Neural progenitor cell (in vitro differentiated cells): ENCODE measurements at regions not wholly inside any gene's neighbourhood (a gene's known extent, or its start where the extent isn't known, plus 50 kb on each side); places are given as distances from the start of the nearest gene placed in this dataset.

Source experiments
- EZH2phosphoT487 ChIP-seq: fragments of 200-600 bp; sonication (generic); IDR thresholded peaks from 2 replicates; pipeline ENCODE4 v1.6.1; 2017; ENCODE audit warnings: antibody characterized with exemption
- TF ChIP-seq, protein P1 (sequence below): fragments of 200-600 bp; sonication (generic); IDR thresholded peaks from 2 replicates; pipeline ENCODE4 v1.5.1; 2017; ENCODE audit warnings: antibody characterized with exemption, mild to moderate bottlenecking

DNA sequence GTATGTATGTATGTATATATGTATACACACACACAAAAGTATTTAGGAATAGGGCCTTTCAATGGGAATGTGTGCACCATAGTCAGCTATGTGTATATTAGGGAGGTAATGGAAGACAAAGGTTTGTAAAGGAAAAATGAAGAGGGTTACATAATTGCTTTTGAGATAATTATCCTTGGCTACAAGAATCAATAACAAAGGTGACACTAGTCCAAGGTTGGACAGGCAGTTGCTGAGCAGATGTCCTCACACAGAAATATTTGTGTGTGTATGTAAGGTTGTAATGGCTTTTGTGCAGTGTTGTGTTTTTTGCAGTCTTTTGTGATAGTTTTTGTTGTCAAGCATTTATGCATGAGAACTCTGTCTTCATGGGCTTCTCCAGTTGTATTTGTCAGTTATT lies 157.9 kb upstream of the MARCKS start:
- TF ChIP-seq, protein P1, sequence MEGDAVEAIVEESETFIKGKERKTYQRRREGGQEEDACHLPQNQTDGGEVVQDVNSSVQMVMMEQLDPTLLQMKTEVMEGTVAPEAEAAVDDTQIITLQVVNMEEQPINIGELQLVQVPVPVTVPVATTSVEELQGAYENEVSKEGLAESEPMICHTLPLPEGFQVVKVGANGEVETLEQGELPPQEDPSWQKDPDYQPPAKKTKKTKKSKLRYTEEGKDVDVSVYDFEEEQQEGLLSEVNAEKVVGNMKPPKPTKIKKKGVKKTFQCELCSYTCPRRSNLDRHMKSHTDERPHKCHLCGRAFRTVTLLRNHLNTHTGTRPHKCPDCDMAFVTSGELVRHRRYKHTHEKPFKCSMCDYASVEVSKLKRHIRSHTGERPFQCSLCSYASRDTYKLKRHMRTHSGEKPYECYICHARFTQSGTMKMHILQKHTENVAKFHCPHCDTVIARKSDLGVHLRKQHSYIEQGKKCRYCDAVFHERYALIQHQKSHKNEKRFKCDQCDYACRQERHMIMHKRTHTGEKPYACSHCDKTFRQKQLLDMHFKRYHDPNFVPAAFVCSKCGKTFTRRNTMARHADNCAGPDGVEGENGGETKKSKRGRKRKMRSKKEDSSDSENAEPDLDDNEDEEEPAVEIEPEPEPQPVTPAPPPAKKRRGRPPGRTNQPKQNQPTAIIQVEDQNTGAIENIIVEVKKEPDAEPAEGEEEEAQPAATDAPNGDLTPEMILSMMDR, result no peak
- TF ChIP-seq EZH2phosphoT487, result no peak
